B cell (primary cell): ENCODE measurements at regions not wholly inside any gene's neighbourhood (a gene's known extent, or its start where the extent isn't known, plus 50 kb on each side); places are given as distances from the start of the nearest gene placed in this dataset.

ENCODE experiments used
- EZH2 ChIP-seq: IDR thresholded peaks from 2 replicates; pipeline ENCODE4 v1.6.1; 2012; ENCODE audit warnings: borderline replicate concordance, low read depth, mild to moderate bottlenecking, moderate library complexity, low read length; ENCODE audit not compliant: insufficient read depth, poor library complexity, severe bottlenecking
- TF ChIP-seq, protein P1 (sequence below): fragments of 200-600 bp; IDR thresholded peaks from one replicate; pipeline ENCODE4 v1.8.0; 2022; ENCODE audit warnings: antibody characterized with exemption, mild to moderate bottlenecking

DNA sequence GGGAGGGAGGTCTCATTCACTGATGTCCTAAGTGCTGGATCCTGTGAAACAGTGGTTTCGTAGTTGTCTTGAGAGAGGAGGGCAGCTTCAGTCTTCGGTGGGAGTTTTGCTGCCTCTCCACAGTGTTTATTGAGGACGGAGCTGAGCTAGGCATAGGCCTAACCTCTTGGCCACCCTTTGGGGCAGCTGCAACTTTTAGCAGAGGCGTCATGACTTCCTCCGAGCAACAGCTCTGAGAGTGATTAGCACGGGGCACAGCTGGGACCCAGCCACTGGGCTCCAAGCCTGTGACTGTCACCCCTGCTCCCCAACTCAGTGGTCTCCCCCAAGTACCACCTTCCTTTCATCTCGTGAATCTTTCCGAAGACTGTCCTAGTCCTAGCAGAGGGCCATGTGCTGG is 139.9 kb upstream of the NCOR2 start:
- TF ChIP-seq EZH2 = no peak
- TF ChIP-seq, protein P1, sequence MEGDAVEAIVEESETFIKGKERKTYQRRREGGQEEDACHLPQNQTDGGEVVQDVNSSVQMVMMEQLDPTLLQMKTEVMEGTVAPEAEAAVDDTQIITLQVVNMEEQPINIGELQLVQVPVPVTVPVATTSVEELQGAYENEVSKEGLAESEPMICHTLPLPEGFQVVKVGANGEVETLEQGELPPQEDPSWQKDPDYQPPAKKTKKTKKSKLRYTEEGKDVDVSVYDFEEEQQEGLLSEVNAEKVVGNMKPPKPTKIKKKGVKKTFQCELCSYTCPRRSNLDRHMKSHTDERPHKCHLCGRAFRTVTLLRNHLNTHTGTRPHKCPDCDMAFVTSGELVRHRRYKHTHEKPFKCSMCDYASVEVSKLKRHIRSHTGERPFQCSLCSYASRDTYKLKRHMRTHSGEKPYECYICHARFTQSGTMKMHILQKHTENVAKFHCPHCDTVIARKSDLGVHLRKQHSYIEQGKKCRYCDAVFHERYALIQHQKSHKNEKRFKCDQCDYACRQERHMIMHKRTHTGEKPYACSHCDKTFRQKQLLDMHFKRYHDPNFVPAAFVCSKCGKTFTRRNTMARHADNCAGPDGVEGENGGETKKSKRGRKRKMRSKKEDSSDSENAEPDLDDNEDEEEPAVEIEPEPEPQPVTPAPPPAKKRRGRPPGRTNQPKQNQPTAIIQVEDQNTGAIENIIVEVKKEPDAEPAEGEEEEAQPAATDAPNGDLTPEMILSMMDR = no peak
